HG02588 (cell line): ENCODE measurements at regions not wholly inside any gene's neighbourhood (a gene's known extent, or its start where the extent isn't known, plus 50 kb on each side); places are given as distances from the start of the nearest gene placed in this dataset.

Source experiments
- ATAC-seq: cut with Tn5 transposase; IDR thresholded peaks from one replicate; pipeline ENCODE4 v1.9.1; 2021; ENCODE audit warnings: mild to moderate bottlenecking, moderate library complexity; ENCODE audit not compliant: unreplicated experiment

DNA sequence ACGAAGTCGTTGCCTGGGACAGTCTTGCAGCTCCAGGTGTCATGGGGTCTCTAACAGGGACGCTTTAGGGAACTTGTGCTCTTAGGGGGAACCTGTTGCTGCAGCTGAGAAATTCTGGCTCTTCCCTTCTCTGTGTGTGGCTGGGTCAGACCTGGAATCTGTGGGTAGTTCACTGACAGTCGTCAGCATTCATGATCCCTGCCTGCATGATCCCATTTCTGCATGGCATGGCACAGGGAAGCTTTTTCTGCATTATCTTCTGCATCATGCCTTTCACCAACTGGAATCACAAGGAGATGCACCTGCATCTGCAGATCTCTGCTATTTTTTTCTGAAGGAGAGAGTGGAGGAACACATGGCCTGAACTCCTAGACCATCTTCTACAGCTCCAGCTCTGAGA is 85.6 kb downstream of the SOX9 start:
- no peak for ATAC-seq

DNA sequence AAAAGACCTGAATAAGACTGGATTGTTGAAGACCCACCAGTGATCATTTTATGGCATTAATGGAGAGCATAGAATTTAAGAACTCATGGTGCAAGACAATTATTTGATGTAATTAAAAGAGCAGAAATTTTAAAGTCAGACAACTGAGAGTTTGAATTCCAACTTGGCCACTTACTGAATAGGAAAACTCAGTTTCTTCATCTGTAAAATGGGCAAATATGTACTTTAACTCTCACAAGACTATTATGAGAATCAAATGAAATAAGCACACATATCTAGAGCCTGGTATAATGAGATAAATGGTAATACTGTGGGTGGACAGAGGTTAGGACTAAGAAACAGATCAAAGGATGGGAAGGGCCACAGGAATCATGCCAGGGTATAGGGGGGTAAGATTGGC is 88.0 kb downstream of the SOX9 start:
- ATAC-seq, result no peak

DNA sequence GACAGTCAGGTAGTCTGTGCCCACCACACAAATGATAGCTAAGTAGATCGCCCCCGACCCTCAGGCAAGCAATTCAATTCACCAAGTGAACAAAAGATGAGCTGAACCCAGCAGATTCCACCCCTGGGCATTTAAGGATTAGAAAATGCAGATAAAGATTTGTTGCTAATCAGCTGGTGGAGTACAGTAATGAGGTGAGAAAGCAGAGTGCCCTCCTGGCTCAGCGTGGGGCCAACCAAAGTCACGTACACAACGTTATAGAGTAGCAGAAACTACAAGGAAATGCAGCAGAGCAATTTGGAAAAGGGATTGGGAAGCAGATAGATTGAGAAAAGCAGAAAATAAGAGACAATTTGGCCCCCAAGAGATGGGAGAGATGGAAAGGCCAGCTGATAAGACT is 91.2 kb downstream of the SOX9 start:
- no peak for ATAC-seq

DNA sequence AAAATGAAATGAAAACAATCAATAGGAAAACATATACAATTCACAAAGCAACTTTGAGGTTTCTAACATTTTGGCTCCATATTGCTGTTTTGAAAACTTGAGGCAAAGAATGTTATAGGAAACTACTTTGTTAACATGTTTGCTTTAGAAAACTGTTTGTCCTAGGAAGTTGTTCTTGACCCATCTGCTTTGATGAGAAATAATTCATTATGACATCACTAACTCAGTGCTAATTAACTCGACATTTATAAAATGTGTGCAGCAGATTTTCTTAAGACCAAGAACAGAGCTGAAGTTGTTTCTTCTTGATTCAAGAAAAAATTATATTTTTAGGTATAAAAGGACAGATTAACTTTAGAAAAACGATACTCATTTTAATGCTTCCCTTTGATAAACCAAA is 94.7 kb downstream of the SOX9 start:
- no peak for ATAC-seq

DNA sequence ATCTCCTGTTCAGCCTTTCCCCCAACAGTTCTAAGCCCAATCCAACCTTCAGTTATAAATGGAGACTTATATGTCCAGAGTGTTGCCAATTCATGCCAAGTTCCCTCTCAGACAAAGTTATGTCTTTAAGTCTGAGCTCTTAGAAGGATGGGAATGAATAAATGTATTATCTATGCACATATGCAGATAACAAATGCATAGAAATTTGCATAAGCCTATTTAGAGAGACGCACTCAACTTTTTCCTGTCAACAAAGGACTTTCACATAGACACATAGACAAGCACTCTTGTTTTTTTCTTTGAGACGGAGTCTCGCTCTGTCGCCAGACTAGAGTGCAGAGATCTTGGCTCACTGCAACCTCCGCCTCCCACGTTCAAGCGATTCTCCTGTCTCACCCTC is 95.1 kb downstream of the SOX9 start:
- ATAC-seq, result no peak

DNA sequence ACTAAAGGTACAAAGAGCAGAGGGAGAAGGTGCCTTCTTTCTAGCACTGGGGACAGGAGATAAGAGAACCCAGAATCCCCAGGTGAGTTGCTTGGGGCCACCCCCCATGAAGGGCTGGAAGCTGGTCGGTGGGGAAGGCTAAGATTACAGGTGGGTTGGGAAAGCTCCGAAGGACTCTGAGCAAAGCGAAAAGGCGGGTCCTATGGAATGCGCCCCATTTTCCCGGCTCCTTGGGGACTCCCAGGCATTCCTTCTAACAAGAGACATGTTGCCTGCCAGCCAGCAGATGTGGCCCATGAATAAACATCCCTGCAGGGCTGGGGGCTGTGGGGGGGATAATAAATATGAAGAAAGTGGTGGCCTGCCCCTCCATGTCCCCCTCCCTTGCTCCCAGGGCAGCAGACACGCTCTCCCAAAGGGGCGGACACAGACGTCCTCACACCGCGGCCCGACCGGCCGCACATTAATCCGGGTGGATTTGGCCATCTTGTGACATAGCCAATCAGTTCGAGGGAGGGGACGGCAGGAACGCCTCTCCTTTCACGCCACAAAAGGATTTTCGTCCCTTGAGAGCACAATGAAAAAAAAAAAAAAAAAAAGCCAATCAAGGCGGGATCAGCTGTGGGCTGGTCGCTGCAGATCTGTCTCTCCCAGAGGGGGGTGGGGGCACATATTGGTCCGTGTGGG is 98.5 kb downstream of the SOX9 start:
- no peak for ATAC-seq

DNA sequence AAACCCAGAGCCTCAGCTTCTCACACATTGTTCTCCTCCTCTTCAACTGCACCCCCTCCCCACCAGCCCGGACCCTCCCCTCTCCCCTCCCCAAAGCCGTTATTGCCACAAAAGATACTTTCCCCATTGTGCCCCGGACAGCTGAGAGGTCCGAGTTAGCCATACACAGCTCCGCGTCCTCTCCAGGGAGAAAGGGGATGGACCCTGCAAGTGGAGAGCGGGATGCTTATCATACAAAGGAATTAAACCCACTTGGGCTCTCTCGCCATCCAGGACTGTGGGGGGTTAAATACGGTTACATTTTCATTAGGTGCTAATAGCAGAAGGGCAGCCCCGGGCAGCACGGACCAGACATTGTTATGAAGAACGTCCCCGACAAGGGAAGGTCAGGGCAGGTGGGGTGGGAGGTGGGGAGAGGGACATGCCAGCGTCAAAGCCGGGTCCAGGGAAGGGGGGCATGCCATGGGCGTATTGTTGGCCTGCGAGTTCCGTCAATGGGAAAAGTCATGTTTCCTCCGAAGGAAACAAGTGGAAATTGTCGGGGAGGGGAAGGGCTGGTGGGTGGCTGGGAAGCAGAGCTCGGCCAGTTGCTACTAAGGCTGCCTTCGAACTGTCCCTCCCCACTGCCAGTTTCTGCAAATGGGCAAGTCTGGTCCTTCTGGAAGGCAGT is 99.1 kb downstream of the SOX9 start:
- ATAC-seq, result no peak

DNA sequence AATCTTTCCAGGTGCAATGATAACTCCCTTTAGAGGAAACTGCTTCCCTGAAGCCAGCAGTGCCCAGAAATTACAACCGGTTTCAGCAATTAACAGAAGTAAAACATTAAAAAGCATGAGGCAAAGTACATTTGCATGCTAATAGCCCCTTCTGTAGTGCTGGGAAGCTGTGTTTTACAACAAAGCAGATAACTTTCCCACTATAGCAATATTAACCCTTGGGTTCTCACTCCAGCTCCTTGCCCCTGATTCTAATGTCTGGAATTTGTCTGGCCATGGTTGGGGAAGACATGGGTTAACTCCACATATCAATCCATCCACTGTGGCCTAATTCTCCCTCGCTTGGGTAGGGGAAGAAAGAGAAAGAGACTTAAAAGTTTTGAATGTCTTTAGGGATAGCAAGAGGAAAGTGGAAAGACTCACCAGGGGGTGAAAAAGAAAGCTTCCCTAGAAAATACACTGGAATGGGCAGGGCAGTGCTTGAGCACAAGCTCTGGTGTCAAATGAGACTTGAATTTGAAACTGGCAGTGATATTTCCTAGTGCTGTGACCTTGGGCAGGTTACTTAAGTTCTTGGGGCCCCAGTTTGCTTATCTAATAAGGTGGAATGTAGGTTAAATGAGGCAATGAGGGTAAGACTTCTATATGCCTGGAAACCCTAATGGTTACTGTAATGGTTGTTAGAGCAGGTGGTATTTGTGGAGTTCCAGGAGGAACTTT is 102.0 kb downstream of the SOX9 start:
- no peak for ATAC-seq

DNA sequence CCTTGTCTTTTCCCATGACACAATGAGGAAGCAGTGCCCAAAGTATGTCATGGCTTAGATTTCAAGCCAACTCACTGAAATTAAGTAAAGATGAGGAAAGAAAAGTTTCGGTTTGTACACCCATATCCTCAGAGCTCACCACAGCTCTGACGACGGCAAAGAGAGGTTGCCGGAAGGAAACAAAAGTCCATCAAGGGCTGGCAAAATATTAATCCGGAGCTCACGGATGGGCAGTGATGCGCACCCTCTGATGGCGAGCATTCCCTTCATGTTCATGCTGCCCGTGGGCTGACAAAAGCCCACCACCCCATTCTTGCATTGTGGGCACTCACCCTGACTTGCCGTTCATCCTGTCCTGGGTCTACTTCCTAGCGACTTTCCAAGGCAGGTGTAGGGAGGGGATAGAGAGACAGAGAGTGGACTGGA is 103.1 kb downstream of the SOX9 start:
- no peak for ATAC-seq

DNA sequence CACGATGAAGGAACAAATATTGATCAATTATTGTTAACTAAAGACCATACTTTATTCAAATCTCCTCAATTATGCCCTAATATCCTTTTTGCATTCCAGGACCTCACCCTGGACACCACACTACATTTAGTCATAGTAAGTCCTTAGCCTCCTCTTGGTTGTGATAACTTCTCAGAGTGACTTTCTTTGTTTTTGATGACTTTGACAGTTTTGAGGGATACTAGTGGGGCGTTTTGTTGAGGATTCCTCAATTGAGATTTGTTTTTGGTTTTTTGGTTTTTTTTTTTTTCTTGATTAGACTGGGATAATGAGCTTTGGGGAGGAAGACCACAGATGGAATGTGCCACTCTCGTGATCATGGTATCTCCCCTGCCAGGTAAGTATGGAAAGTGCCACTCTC is 105.5 kb downstream of the SOX9 start:
- no peak for ATAC-seq

DNA sequence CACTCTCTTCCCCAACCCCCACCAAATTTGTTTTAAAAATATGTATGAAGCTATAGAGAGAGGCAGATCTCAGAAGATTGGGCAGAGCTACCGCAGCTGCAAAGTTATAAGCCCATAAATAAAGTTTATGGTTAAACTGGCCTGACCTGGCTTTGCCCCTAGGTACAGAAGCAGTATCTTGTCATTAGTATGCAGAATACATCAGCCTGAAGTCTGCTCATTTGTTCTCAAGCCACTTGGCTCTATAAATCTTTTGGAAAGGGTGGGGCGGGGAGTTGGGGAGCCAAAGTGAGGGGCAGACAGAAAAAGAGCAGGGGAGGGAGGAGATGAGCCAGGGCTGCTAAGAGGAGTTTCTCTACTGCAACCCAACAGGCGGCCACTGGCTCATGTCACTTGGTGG is 113.2 kb downstream of the SOX9 start:
- ATAC-seq, result no peak

DNA sequence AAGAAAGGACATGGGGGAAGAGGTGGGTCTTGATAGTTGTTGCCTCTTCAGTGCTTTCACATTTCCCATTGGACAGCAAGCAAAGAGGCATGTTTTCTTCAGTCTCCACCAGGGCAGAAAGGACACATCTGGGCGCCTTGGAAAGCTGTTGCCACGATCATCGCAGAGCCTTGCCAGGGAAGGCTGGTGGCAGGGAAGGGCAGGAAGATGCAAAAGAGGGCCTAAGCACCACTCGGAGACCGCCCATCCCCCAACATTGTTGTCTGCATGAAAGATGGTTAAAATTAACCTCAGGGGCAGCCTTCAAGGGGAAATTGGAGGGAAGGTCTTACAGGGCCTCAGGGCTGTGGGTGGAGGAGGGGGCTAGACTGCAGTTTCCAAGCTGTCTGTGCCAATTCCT is 114.2 kb downstream of the SOX9 start:
- no peak for ATAC-seq

DNA sequence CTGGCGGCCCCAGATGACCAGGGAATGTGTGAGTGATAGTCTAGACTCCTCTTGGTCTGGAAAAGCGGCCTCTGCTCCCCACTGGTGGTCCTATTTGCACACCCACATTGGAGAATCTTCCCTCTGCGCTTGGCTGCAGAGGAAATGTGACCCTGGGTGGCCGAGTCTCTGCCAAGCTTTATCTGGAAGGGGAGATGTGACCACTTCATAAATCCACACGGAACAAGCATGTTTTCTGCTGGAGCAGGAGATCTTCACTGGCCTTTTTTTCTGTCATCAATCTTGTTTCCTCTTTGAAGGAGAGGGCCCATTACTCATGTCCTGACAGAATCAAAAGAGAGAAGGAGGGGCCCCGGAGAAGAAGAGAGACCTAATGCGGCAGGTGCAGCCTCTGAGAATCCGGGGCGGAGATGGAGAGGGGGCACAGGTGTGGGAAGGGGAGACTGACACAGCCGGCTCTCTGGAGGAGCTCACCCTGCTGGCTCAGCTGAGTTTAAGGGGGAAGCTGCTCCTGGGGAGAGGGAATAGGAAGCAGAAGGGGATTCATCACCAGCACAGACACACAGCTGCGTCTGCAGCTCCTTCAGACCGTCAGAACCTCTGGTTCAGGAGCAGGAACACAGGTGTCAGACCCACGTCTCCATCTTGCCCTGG is 116.3 kb downstream of the SOX9 start:
- ATAC-seq, result no peak

DNA sequence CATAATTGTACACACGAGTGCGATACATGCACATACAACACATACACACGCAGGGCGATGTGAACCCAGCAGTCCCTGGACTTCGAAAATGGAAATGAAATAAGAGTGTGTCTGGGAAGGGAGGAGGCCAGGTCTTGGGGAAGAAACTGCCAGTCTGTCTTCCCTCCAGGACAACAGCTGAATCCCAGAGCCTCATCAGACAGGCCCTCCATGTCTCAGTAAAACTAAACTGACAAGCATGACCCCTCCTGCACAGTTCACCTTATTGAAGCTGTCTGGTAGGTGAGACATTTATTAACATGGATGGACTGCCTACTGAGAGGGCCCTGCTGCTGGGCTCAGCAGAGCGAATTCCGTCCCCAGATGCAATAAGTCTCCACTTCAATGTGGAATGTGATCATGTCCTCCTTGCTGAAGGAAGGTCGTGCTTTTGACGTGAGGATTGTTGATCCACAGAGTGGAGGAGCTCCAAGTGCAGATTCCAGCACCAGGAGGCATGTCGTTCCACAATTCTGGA is 117.4 kb downstream of the SOX9 start:
- no peak for ATAC-seq

DNA sequence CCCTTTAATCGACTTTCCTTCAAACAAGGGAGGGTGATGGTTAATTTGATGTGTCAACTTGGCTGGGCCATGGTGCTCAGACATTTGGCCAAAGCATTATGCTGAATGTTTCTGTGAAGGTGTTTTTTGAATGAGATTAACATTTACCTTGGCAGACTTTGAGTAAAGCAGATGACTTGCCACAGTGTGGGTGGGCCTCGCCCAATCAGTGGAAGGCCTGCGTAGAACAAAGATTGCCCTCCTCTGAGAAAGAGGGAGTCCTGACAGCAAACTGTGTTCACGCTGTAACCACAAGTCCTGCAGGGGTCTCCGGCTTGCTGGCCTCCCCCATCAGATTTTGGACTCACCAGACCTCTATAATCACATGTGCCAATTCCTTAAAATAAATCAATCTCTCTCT is 118.7 kb downstream of the SOX9 start:
- no peak for ATAC-seq

DNA sequence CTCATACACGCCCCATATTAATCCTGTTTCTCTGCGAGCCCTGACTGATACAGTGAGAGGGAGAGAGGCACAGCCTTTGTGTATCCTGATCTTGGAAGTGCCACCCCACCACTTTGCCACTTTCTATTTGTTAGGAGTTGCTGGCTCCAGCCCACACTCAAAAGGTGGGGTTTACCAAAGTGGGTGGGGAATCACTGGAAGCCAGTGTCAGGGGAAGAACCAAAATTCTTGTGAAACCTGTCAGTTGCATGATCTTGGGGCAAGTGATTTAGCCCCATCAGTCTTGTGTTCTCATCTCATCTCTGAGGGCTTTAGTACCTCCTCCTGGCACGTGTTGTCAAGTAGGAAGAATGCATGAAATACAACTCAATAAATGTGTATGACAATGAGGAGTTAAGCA is 119.5 kb downstream of the SOX9 start:
- no peak for ATAC-seq

DNA sequence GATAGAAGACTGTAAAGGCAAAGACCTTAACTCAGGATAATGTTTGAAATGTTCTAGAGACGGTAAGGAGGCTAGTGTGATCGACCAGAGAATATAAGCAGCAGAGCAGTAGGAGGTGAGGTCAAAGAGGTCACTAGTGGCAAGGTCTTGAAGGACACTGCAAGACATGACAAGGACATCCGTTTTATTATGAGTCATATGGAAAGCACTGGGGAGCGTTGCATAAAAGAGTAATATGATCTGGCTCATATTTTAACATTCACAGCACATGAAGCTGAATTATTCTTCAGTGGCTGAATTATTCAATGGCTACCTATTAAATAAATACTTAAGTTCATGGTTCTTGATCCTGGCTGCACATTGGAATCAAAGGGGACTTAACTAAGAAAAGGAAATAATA is 123.7 kb downstream of the SOX9 start:
- ATAC-seq, result no peak

DNA sequence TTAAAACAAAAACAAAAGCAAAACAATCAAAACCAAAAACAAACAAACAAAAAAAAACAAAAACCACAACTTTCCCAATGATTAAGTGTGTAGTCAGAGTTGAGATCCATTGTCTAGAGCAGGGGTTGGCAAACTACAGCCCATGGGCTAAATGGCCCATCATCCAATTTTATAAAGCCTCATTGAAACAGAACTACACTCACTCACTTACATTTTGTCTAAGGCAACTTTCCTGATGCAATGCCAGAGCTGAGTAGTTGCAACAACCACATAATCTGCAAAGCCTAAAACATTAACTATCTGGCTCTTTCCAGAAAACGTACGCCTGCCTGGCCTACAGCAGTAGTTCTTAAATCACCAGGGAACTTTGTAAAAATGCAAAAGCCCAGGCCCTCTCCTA is 124.1 kb downstream of the SOX9 start:
- no peak for ATAC-seq

DNA sequence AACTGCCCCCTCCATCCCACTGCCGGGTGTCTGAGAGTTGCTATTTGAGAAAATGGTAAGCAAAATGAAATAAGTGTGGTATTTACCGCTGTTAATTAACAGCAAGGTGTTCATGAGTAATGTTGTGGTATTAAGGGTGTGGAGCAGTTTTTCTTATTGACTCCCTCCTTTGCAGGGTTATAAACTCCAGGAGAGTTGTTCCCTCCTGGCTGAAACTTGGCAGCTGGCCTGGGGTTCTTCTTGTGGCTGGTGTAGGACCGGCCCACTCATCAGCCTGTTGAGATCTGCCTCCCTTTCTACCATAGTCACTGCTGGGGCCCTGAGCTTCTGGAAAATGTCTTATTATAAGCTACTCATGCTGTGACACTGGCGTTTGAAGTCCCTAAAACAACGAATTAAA is 128.6 kb downstream of the SOX9 start:
- no peak for ATAC-seq

DNA sequence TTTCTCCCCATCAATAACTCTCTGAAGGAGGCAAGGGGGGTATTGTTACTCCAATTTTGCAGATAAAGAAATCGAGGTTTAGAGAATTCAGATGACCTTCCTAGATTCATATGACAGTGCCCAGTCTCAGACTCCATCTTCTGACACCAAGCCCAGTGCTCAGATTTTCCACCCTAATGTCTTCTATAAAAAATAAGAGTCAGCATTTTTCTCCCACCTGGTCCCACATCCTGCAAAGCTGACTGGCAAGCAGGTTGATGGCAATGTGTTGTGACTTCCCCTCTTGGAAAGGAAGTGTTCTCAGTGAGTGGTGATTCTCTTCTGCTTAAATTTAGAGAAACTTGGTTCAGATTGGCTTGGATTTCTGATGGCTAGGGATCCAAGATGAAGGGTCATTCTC is 129.4 kb downstream of the SOX9 start:
- ATAC-seq, result no peak

DNA sequence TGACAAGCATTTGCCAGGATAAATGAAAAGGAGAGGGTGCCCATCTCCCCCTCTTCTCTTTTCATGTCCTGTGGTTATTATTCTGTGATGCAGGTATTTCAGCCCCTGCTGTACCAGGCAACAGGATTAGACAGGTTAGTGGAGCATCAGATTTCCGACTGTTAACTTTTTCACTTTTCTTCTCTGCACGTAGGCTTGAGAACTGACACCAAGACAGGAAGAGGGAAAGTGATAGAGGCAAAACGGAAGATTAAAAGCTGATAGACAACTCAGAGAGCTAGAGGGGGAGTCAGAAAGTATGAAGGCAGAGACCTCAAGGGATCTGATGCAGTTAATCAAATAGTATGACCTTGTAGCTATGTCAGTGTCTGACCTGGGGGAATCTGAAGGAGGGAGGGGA is 132.8 kb downstream of the SOX9 start:
- no peak for ATAC-seq
